HUES6 (cell line): ENCODE measurements at regions not wholly inside any gene's neighbourhood (a gene's known extent, or its start where the extent isn't known, plus 50 kb on each side); places are given as distances from the start of the nearest gene placed in this dataset.
"Not testable (repeated sequence)": the region's sequence is repeated elsewhere in the genome, so short reads cannot be mapped to it uniquely, and the experiment has no call there.

ENCODE experiments used
- H3K27ac ChIP-seq: 2 replicates; pipeline ENCODE4 v1.7.0; 2013; ENCODE audit warnings: low read depth, mild to moderate bottlenecking, low read length, inconsistent platforms
- H3K27me3 ChIP-seq: 2 replicates; pipeline ENCODE4 v1.6.1; 2013; ENCODE audit warnings: low read length; ENCODE audit not compliant: control insufficient read depth, insufficient read depth
- H3K36me3 ChIP-seq: 2 replicates; pipeline ENCODE4 v1.6.1; 2013; ENCODE audit warnings: low read length; ENCODE audit not compliant: control insufficient read depth, insufficient read depth
- H3K4me1 ChIP-seq: 2 replicates; pipeline ENCODE4 v1.6.1; 2013; ENCODE audit warnings: low read length; ENCODE audit not compliant: control insufficient read depth, insufficient read depth
- H3K4me3 ChIP-seq: 2 replicates; pipeline ENCODE4 v1.5.1; 2013; ENCODE audit warnings: low read depth, low read length
- H3K9ac ChIP-seq: one replicate; pipeline ENCODE4 v1.6.1; 2013; ENCODE audit warnings: mild to moderate bottlenecking, low read length
- H3K9me3 ChIP-seq: 2 replicates; pipeline ENCODE4 v1.6.1; 2013; ENCODE audit warnings: low read depth, low read length; ENCODE audit not compliant: control insufficient read depth, insufficient read depth

- H3K4me1 ChIP-seq, H3K9ac ChIP-seq, H3K36me3 ChIP-seq, H3K27me3 ChIP-seq, H3K4me3 ChIP-seq, H3K27ac ChIP-seq: not testable (repeated sequence)
- H3K9me3 ChIP-seq = peaks cover 20% of the 10 kb centered on the region
Measured at GRCh38 chr4:150026987-150027386, 51.3 kb upstream of the DCLK2 start.
